Inflammatory macrophage treated with lipopolysaccharide for 4 hours (primary cell): ENCODE measurements at regions not wholly inside any gene's neighbourhood (a gene's known extent, or its start where the extent isn't known, plus 50 kb on each side); places are given as distances from the start of the nearest gene placed in this dataset.

Experiments
- DNase-seq: peaks from one replicate; pipeline ENCODE4 v3.0.0-alpha.2; 2020

DNA sequence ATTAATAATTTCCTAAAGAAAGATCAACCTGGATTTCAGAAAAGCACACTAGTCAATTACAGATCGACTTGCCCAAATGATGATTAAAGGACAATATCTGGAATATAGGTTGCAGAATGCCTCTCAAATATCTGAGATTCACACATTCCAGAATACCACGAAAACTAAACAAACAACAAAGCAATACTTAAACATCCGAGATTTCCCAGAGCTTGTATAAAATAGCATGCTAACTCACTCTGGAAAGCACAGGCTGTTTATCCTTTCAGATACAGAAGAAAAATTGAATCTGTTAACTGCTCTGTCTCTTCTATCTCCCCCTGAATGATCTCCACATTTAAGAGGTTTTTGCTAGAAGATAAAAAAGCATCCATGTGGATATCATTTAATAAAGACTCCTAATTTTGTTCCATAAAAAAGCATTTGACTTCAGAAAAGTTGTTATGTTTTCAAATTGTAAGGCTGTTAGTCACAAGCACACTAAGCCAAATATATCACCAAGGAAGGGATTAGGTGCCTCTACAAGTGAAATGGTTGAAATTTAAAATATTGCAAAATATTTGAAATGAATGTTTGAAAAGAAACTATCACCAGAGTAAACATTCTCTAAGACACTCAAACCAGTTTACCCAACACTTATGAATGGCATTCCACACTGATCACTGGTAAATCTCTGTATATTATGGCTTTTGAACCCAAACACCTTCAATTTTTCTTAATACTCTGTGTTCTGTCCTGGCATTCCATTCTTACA is 865.1 kb upstream of the ADAMTS5 start:
- DNase-seq: no peak

GRCh38 chr21:27831177-27831576 is 864.3 kb upstream of the ADAMTS5 start:
- no peak for DNase-seq

GRCh38 chr21:27827972-27828371 is 861.1 kb upstream of the ADAMTS5 start:
- DNase-seq: no peak

DNA sequence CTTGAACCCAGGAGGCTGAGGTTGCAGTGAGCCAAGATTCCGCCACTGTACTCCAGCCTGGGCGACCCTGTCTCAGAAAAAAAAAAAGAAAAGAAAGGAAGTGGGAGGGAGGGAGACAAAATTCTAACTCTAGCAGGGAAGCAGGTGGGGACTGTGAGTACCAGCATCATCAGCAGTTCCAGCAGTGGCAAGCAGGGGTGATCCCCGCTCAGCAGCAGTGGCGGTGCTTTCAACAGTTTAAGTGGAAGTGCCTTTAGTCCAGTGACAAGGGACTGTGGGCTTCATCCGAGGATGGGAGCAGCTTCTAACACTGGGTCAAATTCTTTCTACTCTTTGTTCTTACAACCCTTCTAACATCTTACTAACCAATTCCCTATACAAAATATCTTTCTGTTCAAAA is 858.1 kb upstream of the ADAMTS5 start:
- no peak for DNase-seq

DNA sequence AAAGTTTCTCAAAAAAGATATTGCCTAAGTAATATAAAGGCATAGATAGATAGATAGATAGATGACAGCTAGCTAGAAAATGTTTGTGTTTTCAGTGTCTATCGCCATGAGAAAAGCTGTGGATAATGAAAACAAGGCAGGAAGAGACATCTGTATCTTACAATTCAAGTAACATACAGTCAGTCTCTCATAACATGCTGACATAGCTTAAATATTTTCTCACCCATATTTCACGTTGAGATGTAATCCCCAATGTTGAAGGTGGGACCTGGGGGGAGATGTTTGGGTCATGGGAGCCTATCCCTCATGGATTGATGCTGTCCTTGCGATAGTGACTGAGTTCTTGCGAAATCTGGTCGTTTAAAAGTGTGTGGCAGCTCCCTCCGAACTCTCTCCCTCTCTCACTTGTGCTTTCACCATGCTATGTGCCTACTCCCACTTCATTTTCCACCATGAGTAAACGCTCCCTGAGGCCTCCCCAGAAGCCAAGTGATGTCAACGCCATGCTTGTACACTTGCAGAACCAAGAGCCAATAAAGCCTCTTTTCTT is 856.8 kb upstream of the ADAMTS5 start:
- DNase-seq: no peak

DNA sequence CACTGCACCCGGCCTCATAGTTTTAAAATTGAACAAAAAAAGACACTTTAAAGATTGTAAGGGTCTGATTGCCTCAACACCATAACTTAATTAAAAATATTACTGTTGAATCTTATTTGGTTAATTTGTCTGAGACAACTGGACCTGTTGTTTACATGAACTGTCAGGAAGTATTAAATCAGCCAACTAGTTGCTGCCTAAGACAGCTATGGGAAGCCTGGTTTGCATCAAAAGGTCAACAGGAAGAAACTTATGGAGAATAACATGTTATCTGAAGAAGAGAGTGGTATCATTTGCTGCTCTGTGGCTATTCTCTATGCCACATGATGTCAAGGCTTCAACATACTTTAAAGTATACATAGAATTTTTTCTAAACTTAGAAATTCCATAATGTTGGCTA is 853.5 kb upstream of the ADAMTS5 start:
- DNase-seq: no peak

- no peak for DNase-seq
These were observed 852.4 kb upstream of the ADAMTS5 start for GRCh38 chr21:27819299-27819698.

GRCh38 chr21:27818847-27819246 is 852.0 kb upstream of the ADAMTS5 start:
- no peak for DNase-seq

DNA sequence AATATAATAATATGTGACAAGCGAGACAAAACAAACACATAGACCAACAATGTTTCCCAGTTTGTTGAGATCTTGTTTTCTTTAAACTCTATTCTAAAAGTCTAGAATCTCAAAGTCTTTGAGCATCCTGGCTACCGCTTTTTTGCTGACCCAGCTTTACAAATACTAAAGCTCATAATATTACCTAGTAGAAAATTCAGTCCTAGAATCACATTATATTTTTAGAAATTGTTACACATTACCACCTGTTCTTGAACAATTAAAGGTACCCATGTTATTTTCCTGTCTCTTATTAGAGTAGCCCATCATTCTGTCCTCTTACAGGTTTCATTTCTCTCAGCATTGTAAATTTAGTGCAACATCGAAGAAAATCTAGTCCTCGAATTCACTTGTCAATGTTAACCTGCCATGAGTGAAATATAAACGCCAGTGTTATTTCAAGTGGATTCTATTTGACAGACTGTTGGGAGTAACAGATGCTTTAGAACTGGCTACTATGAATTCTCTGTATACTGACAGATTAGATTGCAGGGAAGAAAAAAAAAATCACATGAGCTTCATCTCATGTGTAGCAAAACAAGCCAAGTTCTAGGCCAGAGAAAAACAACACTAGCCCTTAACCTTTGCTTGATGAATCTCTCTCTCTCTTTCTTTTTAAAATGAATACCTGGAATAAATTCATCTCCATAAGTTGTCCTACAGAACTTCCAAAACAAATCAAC is 851.2 kb upstream of the ADAMTS5 start:
- no peak for DNase-seq

- no peak for DNase-seq
These were observed 850.2 kb upstream of the ADAMTS5 start for GRCh38 chr21:27817074-27817473.

DNA sequence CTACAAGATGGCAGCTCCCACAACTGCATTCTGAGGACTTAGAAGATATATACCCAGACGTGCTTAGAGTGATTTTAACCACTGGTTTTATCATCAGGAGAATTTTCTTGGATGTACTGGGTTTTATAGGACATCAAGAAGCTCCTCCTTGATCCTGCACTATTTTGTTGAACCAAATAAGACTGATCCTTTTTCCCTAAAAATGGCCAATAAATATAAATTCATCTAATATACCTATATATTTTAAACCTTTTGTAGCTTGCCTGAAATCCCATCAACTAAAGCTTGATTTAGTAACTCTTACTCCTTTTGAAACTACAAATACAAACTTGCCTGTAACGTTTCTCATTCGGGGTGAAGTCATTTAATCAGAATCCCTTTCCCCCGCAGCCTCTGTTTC is 849.4 kb upstream of the ADAMTS5 start:
- no peak for DNase-seq

GRCh38 chr21:27814226-27814625 is 847.3 kb upstream of the ADAMTS5 start:
- no peak for DNase-seq

DNA sequence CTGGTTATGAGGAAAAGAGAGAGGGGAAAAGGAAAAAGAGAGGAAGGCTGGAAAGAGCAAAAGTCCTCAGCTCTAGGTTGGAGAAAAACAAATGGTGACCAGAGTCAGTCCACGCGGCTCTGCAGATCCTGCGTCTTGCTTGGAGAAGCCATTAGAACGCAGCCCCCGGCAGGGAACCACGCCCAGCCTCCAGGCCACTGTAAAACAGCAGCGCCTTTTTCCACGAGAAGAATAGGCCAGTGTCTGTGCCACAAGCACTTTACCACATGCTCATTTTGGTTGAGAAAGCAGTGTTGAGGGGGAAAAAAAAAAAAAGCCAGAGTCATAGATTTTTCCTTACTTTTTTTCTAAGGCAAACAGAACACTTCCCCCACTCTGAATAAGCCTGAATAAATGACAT is 846.9 kb upstream of the ADAMTS5 start:
- no peak for DNase-seq

DNA sequence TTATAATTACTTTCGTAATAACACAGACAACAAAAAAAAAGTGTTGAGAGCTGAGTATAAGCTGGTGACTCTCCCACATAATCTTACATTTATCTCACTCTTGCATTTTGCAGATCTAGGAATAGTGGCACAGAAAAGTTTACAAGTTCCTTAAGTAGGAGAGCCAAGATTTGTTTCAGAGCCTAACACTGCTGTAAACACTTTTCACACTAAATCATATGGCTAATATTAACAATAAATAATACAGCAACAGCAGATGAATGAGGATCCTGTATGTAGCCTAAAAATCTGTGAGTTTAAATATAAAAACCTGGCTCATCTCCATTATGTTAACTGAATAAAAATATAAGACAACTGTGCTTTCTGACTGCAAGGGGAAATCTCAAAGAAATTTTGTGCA is 846.5 kb upstream of the ADAMTS5 start:
- no peak for DNase-seq

DNA sequence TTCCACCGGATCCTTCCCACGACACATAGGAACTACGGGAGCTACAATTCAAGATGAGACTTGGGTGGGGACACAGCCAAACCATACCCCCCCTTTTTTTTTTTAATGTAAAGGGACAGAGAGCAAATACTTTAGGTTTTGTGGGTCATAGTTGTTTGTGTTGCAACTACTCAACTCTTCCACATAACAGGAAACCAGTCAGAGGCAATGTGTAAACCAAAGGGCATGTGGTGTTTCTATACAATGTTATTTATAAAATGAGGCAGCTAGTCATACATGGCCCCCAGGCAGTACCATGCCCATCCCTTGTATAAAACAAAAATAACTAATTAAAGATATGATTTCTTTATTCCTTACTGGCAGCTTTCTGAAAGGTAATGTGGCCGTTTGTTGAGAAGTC is 845.4 kb upstream of the ADAMTS5 start:
- no peak for DNase-seq

GRCh38 chr21:27808923-27809322 is 842.0 kb upstream of the ADAMTS5 start:
- no peak for DNase-seq

GRCh38 chr21:27807596-27807995 is 840.7 kb upstream of the ADAMTS5 start:
- DNase-seq: no peak

DNA sequence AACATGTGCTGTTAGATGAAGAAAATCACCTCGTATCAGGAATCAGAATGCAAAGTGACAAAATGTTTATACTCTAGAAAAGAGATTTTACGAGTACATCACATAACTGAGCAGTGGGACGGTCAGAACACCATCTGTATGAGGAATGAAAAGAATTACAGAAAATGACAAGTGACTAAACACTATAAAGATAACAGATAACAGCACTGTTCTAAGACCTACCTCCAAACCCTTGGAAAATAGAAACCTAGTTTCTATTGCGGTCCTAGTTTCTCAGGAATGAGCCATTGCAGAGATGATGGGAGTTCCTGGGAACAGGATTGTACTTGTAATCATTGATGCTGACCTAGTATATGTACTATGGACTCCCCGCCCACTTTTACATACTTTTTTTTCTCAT is 839.4 kb upstream of the ADAMTS5 start:
- DNase-seq: no peak

DNA sequence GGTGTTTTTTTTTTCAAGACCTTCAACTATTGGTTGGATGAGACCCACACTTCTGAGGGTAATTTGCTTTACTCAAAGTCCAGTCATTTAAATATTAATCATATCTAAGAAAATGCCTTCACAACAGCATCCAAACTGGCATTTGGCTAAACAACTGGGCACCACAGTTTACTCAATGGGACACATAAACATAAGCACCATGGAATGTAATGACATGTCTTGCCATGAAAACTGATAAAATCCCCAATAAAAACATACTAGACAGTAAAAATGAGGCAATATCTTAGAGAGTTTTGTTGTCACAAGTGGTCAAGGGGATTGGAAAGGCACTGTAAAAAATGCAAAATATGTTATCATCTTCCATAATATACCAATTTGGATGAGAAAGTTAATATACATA is 838.8 kb upstream of the ADAMTS5 start:
- DNase-seq: no peak

- no peak for DNase-seq
These were observed 837.6 kb upstream of the ADAMTS5 start for GRCh38 chr21:27804515-27804914.

GRCh38 chr21:27803571-27803970 is 836.7 kb upstream of the ADAMTS5 start:
- DNase-seq: no peak

DNA sequence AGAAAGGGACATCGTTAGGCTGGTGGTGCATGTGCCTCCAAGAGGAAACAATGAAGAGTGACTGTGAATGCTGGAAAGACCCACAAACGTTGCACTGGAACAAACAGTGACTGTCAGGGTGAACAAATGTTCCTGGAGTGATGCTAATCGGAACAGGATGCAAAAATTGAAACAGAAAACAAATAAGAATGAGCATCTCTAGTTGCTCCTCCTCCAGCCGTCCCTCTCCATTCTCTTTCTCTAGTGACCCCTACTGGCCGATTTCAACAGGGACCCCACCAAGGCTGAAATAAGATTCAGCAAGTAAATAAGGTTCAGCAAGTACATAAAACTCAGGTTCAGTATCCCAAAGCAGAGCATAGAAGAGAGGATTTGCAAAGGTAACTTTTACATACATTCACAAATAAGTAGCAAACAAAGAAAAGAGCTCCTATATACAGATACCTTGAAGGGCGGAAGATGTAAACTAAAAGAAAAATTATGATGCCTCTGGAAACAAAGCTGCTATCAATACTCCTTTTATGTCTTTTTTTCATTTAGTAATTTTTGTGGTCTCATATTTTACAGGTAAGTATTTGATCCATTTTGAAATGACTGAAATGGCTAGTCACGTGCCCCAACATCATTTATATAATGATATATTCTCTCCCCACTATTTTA is 836.1 kb upstream of the ADAMTS5 start:
- peak; percentile 29 for DNase-seq

DNA sequence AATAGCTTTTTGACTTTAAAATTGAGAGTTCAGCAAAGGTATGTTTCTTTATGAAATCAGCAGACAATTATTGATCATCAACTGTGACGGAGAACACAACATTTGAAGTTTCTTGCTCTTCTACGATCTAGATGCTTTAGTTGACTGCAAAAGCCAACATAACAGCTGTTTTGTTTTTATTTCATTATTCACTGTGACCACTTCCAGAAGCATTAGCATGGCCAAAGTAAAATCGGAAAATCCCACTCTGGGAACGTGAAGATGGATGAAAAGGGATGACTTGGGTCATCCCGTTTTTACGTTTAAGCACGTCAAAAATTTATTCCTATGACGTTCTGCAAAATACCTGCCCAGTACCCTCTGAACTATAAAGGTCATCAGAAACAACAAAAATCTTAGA is 833.0 kb upstream of the ADAMTS5 start:
- no peak for DNase-seq

DNA sequence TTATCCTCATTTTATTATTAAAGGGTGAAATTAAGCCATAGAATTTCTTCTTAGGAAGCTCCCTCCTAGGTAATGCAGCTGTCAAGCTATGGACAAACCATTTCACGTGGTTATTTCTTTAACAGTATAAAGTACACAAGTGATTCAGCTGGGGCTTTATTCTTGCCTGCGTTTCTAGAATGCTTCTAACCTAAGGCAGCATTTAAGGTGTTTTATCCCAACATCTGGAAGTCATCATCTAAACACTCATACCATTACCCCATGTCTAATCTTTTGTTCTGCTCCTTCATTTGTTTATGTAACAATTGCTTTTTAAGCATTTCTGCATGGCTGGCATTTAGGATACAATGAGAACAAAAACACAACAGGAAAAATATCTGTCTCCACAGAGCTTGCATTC is 829.2 kb upstream of the ADAMTS5 start:
- DNase-seq: no peak
